IMR-90 (cell line): ENCODE measurements at regions not wholly inside any gene's neighbourhood (a gene's known extent, or its start where the extent isn't known, plus 50 kb on each side); places are given as distances from the start of the nearest gene placed in this dataset.
A peak's percentile ranks its signal among the peaks of the same experiment; 100 is the strongest.

Experiments used
- ATAC-seq: fragments of 200-7000 bp; cut with Tn5 transposase; 2 replicates; pipeline ENCODE4 v1.9.1; 2020; ENCODE audit warnings: low read depth, mild to moderate bottlenecking, moderate library complexity
- BruUV-seq: library from RNA; stranded (reverse); fragments of 400-500 nt; replicated peaks from 2 replicates; lab custom pipeline; 2021; lab: Mats Ljungman, UMichigan
- CTCF ChIA-PET: fragments of 300-600 bp; formaldehyde crosslinking; extraction: SDS; loops from one replicate; lab custom pipeline; 2021; ENCODE audit warnings: antibody characterized with exemption; lab: Yijun Ruan, JAX
- POLR2A ChIA-PET: fragments of 300-600 bp; sonication (Branson Sonifier 250); formaldehyde crosslinking; loops from one replicate; lab custom pipeline; 2022; ENCODE audit warnings: antibody characterized with exemption; ENCODE audit not compliant: unreplicated experiment; lab: Charles Lee
- DNase-seq: peaks from one replicate; pipeline ENCODE4 v3.0.0; 2013
- H2AFZ ChIP-seq: replicated peaks from 2 replicates; pipeline ENCODE3; 2013; ENCODE audit warnings: low read length, mild to moderate bottlenecking; ENCODE audit not compliant: poor library complexity
- H2AK5ac ChIP-seq: 2 replicates; pipeline ENCODE4 v1.6.1; 2013; ENCODE audit warnings: low read depth, low read length, inconsistent platforms
- H2AK9ac ChIP-seq: replicated peaks from 2 replicates; pipeline ENCODE3; 2013; ENCODE audit warnings: mild to moderate bottlenecking, low read depth, low read length, moderate library complexity; ENCODE audit not compliant: poor library complexity
- H2BK120ac ChIP-seq: 2 replicates; pipeline ENCODE4 v1.6.1; 2013; ENCODE audit warnings: low read depth, low read length, inconsistent platforms
- H2BK15ac ChIP-seq: 3 replicates; pipeline ENCODE4 v1.6.1; 2013; ENCODE audit warnings: low read depth, low read length, inconsistent platforms
- H2BK20ac ChIP-seq: 2 replicates; pipeline ENCODE4 v1.6.1; 2013; ENCODE audit warnings: low read depth, mild to moderate bottlenecking, inconsistent platforms, low read length, moderate library complexity
- H2BK5ac ChIP-seq: 2 replicates; pipeline ENCODE4 v1.6.1; 2013; ENCODE audit warnings: mild to moderate bottlenecking, low read depth, low read length, inconsistent platforms; ENCODE audit not compliant: poor library complexity, severe bottlenecking
- H3K14ac ChIP-seq: replicated peaks from 2 replicates; pipeline ENCODE4 v1.6.1; 2013; ENCODE audit warnings: low read depth, low read length, inconsistent platforms
- H3K18ac ChIP-seq: 2 replicates; pipeline ENCODE4 v1.6.1; 2013; ENCODE audit warnings: low read depth, low read length, control low read depth
- H3K23ac ChIP-seq: 2 replicates; pipeline ENCODE4 v1.6.1; 2013; ENCODE audit warnings: low read depth, low read length, inconsistent platforms
- H3K27ac ChIP-seq: 2 replicates; pipeline ENCODE4 v1.5.1; 2013; ENCODE audit warnings: mild to moderate bottlenecking, control low read depth, low read length; ENCODE audit not compliant: insufficient read depth
- H3K27me3 ChIP-seq: 2 replicates; pipeline ENCODE4 v1.6.1; 2013; ENCODE audit warnings: low read length; ENCODE audit not compliant: control insufficient read depth, insufficient read depth
- H3K36me3 ChIP-seq: 2 replicates; pipeline ENCODE4 v1.6.1; 2013; ENCODE audit warnings: low read length, mixed read lengths; ENCODE audit not compliant: control insufficient read depth, insufficient read depth
- H3K4ac ChIP-seq: 2 replicates; pipeline ENCODE4 v1.6.1; 2013; ENCODE audit warnings: low read depth, low read length, inconsistent platforms
- H3K4me1 ChIP-seq: 2 replicates; pipeline ENCODE4 v1.6.1; 2013; ENCODE audit warnings: low read length, mixed read lengths; ENCODE audit not compliant: control insufficient read depth, insufficient read depth
- H3K4me2 ChIP-seq: 2 replicates; pipeline ENCODE4 v1.6.1; 2013; ENCODE audit warnings: low read depth, mild to moderate bottlenecking, control low read depth, low read length, moderate library complexity
- H3K4me3 ChIP-seq: 2 replicates; pipeline ENCODE4 v1.5.1; 2013; ENCODE audit warnings: low read depth, mild to moderate bottlenecking, control low read depth, low read length, moderate library complexity; ENCODE audit not compliant: insufficient read depth
- H3K56ac ChIP-seq: 2 replicates; pipeline ENCODE4 v1.6.1; 2013; ENCODE audit warnings: low read length, inconsistent platforms; ENCODE audit not compliant: insufficient read depth; ENCODE audit errors: extremely low read depth
- H3K79me1 ChIP-seq, 2 experiments: 2 replicates each; pipeline ENCODE4 v1.6.1; 2013; ENCODE audit warnings: low read length in 2 of 2, inconsistent platforms in 1 of 2, low read depth in 1 of 2
- H3K9ac ChIP-seq: 2 replicates; pipeline ENCODE4 v1.6.1; 2013; ENCODE audit warnings: low read depth, low read length, control low read depth
- H3K9me1 ChIP-seq: 2 replicates; pipeline ENCODE4 v1.6.1; 2013; ENCODE audit warnings: low read length, inconsistent platforms; ENCODE audit not compliant: insufficient read depth
- H3K9me3 ChIP-seq: 2 replicates; pipeline ENCODE4 v1.6.1; 2013; ENCODE audit warnings: low read length; ENCODE audit not compliant: control insufficient read depth, insufficient read depth
- H4K20me1 ChIP-seq: 2 replicates; pipeline ENCODE4 v1.6.1; 2013; ENCODE audit warnings: low read length, inconsistent platforms; ENCODE audit not compliant: insufficient read depth
- H4K5ac ChIP-seq: 2 replicates; pipeline ENCODE4 v1.6.1; 2013; ENCODE audit warnings: mild to moderate bottlenecking, low read depth, low read length, control low read depth
- H4K8ac ChIP-seq, 2 experiments: 2 replicates each; pipeline ENCODE4 v1.6.1; 2013; ENCODE audit warnings: low read depth in 2 of 2, low read length in 2 of 2, control low read depth in 1 of 2, inconsistent platforms in 1 of 2
- H4K91ac ChIP-seq: 2 replicates; pipeline ENCODE4 v1.6.1; 2013; ENCODE audit warnings: low read depth, low read length, inconsistent platforms; ENCODE audit not compliant: insufficient read depth
- FOS ChIP-seq: fragments of 150-350 bp; IDR thresholded peaks from 2 replicates; pipeline ENCODE4 v1.6.1; 2016; ENCODE audit warnings: low read depth, low read length
- MAZ ChIP-seq: IDR thresholded peaks from 2 replicates; pipeline ENCODE4 v1.6.1; 2012; ENCODE audit warnings: low read depth, mild to moderate bottlenecking, low read length, improper control_type of control experiment, moderate library complexity, borderline replicate concordance
- NFE2L2 ChIP-seq: fragments of 150-350 bp; IDR thresholded peaks from 2 replicates; pipeline ENCODE4 v1.6.1; 2016; ENCODE audit warnings: low read depth, mild to moderate bottlenecking, low read length
- SMC3 ChIP-seq: fragments of 150-350 bp; IDR thresholded peaks from 2 replicates; pipeline ENCODE4 v1.6.1; 2016; ENCODE audit warnings: low read depth, mild to moderate bottlenecking, antibody characterized with exemption, low read length, moderate library complexity
- WGBS, 2 experiments: methylation state at CpG; one replicate each; pipeline versions ENCODE4 v1.1.5 to v1.1.7; 2013; ENCODE audit warnings: missing lambda C conversion rate in 2 of 2; ENCODE audit not compliant: insufficient read length in 1 of 2; ENCODE audit errors: extremely low coverage in 2 of 2; 5-methylcytosine and 5-hydroxymethylcytosine counted together
- dilution Hi-C: fragments of 300-500 bp; cut with HindIII; formaldehyde crosslinking; loops from one replicate; pipeline ENCODE4 v1.14.3; 2018; ENCODE audit warnings: low sequenced_read_pairs; ENCODE audit not compliant: unreplicated experiment
- in situ Hi-C: fragments of 300-500 bp; cut with MboI; formaldehyde crosslinking; loops from 3 replicates; pipeline ENCODE4 v1.14.3; 2019; ENCODE audit warnings: low sequenced_read_pairs, inconsistent platforms, mixed read lengths
- intact Hi-C: fragments of 100-400 bp; cut with micrococcal nuclease; formaldehyde crosslinking; loops from 2 replicates; pipeline ENCODE4 v1.10.0; 2022
- TF ChIP-seq, protein P1 (sequence below): conservative IDR thresholded peaks from 2 replicates; pipeline ENCODE4 v1.5.1; 2012; ENCODE audit warnings: mild to moderate bottlenecking, low read depth, low read length, improper control_type of control experiment
- TF ChIP-seq, protein P2 (sequence below): fragments of 150-350 bp; IDR thresholded peaks from 2 replicates; pipeline ENCODE4 v1.6.1; 2017; ENCODE audit warnings: mild to moderate bottlenecking, antibody characterized with exemption, low read length, low read depth

DNA sequence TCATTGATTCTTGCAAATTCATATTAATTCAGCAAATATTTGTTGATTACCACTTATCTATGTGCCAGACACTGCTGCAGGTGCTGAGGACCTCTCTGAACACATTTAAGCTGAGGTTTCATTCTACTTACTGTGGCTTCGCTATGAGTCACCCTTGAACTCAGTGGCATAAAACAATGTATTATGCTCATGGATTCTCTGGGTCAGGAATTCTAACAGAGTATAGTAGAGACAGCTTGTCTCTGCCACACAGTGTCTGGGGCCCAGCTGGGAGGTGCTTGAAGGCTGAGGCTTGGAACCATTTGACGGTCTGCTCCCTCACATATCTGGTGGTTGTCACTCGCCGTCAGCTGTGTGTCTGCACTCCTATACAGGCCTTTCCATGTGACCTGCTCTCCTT, 124.3 kb upstream of the NR3C1 start:
- Histone ChIP-seq H2BK120ac (no peak overlapping the region), H2BK5ac (peak overlapping the region; percentile 2), H3K4ac (peak overlapping the region; percentile 65), H3K4me2 (no peak overlapping the region), H4K91ac (peak overlapping the region; percentile 32; the same call in 1 of the 2 replicates), H4K8ac (0 out of 4 replicates have a peak overlapping the region, but pooled peaks of 1 of the 2 experiments have one; percentile 17), H3K4me1 (peaks cover 2% of the 10 kb centered on the region), H3K79me1 (no peaks in the 10 kb centered on the region), H3K27me3 (no peaks in the 10 kb centered on the region), H3K9ac (no peak overlapping the region), H3K18ac (peak overlapping the region; percentile 37; the same call in 1 of the 2 replicates), H2BK15ac (peak overlapping the region; percentile 38; the same call in 1 of the 3 replicates), H4K5ac (no peak overlapping the region), H2AK9ac (no peak overlapping the region), H3K9me3 (no peaks in the 10 kb centered on the region), H4K20me1 (no peaks in the 10 kb centered on the region), H3K27ac (no peak overlapping the region), H3K14ac (peak overlapping the region; percentile 65; the same call in 1 of the 2 replicates), H2AK5ac (peak overlapping the region; percentile 70; the same call in 1 of the 2 replicates), H2BK20ac (0 out of 2 replicates have a peak overlapping the region, but pooled peaks have one; percentile 45), H3K9me1 (no peaks in the 10 kb centered on the region), H3K4me3 (no peak overlapping the region), H3K23ac (no peak overlapping the region), H3K56ac (no peak overlapping the region), H3K36me3 (no peaks in the 10 kb centered on the region), H2AFZ (peak overlapping the region; percentile 56)
- no CpG with 5 or more reads among the region's 4 CpGs for WGBS, 2 experiments
- ChIA-PET POLR2A (no interaction called here), CTCF (interaction anchor here (0.6 kb wide), 1 partner anchor 292 kb away, joined by 5 read pairs; no protein-coding TSS in a partner anchor)
- BruUV-seq: no TSS peak
- intact Hi-C loops: no loop called here
- dilution Hi-C loops: no loop called here
- ATAC-seq (peak; percentile 72; the same call in 1 of the 2 replicates), DNase-seq (peak; percentile 61)
- in situ Hi-C loops: no loop called here
- TF ChIP-seq FOS: peak; percentile 24; the same call in 1 of the 2 replicates
- TF ChIP-seq, protein P1, sequence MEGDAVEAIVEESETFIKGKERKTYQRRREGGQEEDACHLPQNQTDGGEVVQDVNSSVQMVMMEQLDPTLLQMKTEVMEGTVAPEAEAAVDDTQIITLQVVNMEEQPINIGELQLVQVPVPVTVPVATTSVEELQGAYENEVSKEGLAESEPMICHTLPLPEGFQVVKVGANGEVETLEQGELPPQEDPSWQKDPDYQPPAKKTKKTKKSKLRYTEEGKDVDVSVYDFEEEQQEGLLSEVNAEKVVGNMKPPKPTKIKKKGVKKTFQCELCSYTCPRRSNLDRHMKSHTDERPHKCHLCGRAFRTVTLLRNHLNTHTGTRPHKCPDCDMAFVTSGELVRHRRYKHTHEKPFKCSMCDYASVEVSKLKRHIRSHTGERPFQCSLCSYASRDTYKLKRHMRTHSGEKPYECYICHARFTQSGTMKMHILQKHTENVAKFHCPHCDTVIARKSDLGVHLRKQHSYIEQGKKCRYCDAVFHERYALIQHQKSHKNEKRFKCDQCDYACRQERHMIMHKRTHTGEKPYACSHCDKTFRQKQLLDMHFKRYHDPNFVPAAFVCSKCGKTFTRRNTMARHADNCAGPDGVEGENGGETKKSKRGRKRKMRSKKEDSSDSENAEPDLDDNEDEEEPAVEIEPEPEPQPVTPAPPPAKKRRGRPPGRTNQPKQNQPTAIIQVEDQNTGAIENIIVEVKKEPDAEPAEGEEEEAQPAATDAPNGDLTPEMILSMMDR: no peak
- TF ChIP-seq NFE2L2: no peak
- TF ChIP-seq, protein P2, sequence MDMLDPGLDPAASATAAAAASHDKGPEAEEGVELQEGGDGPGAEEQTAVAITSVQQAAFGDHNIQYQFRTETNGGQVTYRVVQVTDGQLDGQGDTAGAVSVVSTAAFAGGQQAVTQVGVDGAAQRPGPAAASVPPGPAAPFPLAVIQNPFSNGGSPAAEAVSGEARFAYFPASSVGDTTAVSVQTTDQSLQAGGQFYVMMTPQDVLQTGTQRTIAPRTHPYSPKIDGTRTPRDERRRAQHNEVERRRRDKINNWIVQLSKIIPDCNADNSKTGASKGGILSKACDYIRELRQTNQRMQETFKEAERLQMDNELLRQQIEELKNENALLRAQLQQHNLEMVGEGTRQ: no peak
- no peak for TF ChIP-seq MAZ
- TF ChIP-seq SMC3: no peak
